Ascending aorta (tissue), 2 donors: ENCODE measurements at regions not wholly inside any gene's neighbourhood (a gene's known extent, or its start where the extent isn't known, plus 50 kb on each side); places are given as distances from the start of the nearest gene placed in this dataset.
"Not testable (repeated sequence)": the region's sequence is repeated elsewhere in the genome, so short reads cannot be mapped to it uniquely, and the experiment has no call there.

Experiments
- DNase-seq, 2 donors: peaks; one replicate each; pipeline ENCODE4 v3.0.0-alpha.2; 2019; ENCODE audit warnings: low spot score in 2 of 2
- H3K27ac ChIP-seq, 2 donors: fragments of 200-600 bp; sonication (generic); one replicate each; pipeline ENCODE4 v1.5.1; 2016 to 2017; ENCODE audit warnings: mild to moderate bottlenecking in 1 of 2
- H3K27me3 ChIP-seq: fragments of 200-600 bp; sonication (generic); one replicate; pipeline ENCODE4 v1.5.1; 2017
- H3K36me3 ChIP-seq, 2 donors: fragments of 200-600 bp; sonication (generic); one replicate each; pipeline ENCODE4 v1.5.1; 2016
- H3K4me1 ChIP-seq, 2 donors: fragments of 200-600 bp; sonication (generic); one replicate each; pipeline ENCODE4 v1.5.1; 2016 to 2017; ENCODE audit warnings: mild to moderate bottlenecking in 1 of 2
- H3K4me3 ChIP-seq, 2 donors: fragments of 200-600 bp; sonication (generic); one replicate each; pipeline ENCODE4 v1.5.1; 2016 to 2017; ENCODE audit warnings: mild to moderate bottlenecking in 1 of 2
- H3K9me3 ChIP-seq, 2 donors: fragments of 200-600 bp; sonication (generic); one replicate each; pipeline ENCODE4 v1.5.1; 2016
- CTCF ChIP-seq, 3 experiments: fragments of 200-600 bp in 2 of 3; fragments of 450-650 bp in 1 of 3; sonication (generic) in 2 of 3; IDR thresholded peaks; one replicate each; pipeline ENCODE4 v1.5.1; 2016 to 2019; ENCODE audit warnings: antibody characterized with exemption in 3 of 3, mild to moderate bottlenecking in 1 of 3, moderate library complexity in 1 of 3
- intact Hi-C: fragments of 100-400 bp; cut with DNase I; formaldehyde crosslinking; loops from one replicate; pipeline ENCODE4 v1.15.1; 2023

DNA sequence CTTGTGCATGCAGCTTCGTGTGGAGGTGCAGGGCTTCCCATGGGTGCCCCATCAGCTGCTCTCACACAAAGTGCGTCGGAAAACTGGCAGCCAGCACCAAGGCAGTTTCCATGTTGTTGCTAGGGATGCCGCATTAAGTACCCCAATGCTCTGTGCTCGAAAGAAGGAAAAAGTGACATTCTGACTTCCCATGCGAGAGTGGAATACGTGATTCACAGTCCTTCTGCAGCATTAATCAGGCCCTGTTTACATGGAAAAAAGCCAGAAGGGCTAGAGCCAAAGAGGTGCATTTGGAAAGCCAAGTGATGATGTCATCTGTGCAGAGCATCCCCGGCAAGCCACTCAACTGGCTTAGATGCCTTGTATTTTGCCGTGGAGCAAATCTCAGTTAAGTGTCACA, 258.3 kb downstream of the GATA3 start:
- no peak for DNase-seq
- Histone ChIP-seq H3K27me3 (no peaks in the 10 kb centered on the region), H3K27ac (no peak overlapping the region), H3K9me3 (no peaks in the 10 kb centered on the region), H3K36me3 (no peaks in the 10 kb centered on the region), H3K4me3 (no peak overlapping the region), H3K4me1 (no peaks in the 10 kb centered on the region)
- intact Hi-C loops: no loop called here
- no peak for TF ChIP-seq CTCF (IDR thresholded peaks at IDR 0.05)

DNA sequence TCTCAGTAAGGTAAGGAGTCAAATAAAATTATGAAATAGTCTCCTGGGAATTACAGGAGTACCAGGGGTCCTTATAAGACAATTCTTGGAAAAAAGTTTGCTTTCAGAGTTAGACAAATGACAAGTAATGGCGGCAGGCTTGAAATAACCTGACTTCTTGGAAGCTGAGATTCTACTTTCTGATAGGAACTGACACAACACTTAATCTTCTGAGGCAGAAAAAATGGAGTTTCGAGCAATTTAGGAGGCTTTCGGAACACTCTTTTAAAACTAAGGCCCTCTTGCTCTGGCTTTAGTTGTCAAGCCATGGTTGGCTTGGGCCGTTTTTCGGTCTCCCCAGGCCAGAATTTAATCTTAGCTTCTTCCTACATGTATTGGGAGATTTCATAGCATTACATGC, 260.0 kb downstream of the GATA3 start:
- H3K27ac ChIP-seq: no peak overlapping the region
- no peak for TF ChIP-seq CTCF (IDR thresholded peaks at IDR 0.05)
- no peaks in the 10 kb centered on the region for H3K9me3 ChIP-seq
- no peak for DNase-seq
- no peak overlapping the region for H3K4me3 ChIP-seq
- H3K4me1 ChIP-seq: no peaks in the 10 kb centered on the region
- intact Hi-C loops: no loop called here
- H3K27me3 ChIP-seq: no peaks in the 10 kb centered on the region
- no peaks in the 10 kb centered on the region for H3K36me3 ChIP-seq

GRCh38 chr10:8315619-8316021, 261.1 kb downstream of the GATA3 start:
- no peaks in the 10 kb centered on the region for H3K27me3 ChIP-seq
- intact Hi-C loops: no loop called here
- H3K9me3 ChIP-seq: no peaks in the 10 kb centered on the region
- no peaks in the 10 kb centered on the region for H3K4me1 ChIP-seq
- no peak for TF ChIP-seq CTCF (IDR thresholded peaks at IDR 0.05)
- H3K4me3 ChIP-seq: no peak overlapping the region
- H3K27ac ChIP-seq: no peak overlapping the region
- DNase-seq: no peak
- no peaks in the 10 kb centered on the region for H3K36me3 ChIP-seq

DNA sequence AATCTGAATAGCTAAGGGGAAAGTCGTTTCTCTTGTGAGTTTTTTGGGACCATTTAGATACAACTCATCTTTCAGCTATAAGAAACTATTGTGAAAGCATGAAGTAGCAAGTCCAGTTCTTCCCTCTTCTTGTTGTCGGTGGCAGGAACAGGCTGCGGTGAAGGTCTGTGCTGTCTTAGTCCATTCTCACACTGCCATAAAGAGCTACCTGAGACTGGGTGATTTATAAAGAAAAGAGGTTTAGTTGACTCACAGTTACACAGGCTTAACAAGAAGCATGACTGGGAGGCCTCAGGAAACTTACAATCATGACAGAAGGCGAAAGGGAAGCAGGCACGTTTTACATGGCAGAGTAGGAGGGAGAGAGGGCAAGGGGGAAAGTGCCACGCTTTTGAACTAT, 261.8 kb downstream of the GATA3 start:
- TF ChIP-seq CTCF (IDR thresholded peaks at IDR 0.05): no peak
- intact Hi-C loops: no loop called here

GRCh38 chr10:8318429-8318828, 263.9 kb downstream of the GATA3 start:
- H3K27me3 ChIP-seq, H3K4me3 ChIP-seq, intact Hi-C loops: not testable (repeated sequence)

More for the DNA sequence above, 261.8 kb downstream of the GATA3 start:
- Histone ChIP-seq H3K27ac (no peak overlapping the region), H3K4me1 (no peaks in the 10 kb centered on the region), H3K36me3 (no peaks in the 10 kb centered on the region), H3K27me3 (no peaks in the 10 kb centered on the region), H3K4me3 (no peak overlapping the region), H3K9me3 (no peaks in the 10 kb centered on the region)
- DNase-seq: no peak

GRCh38 chr10:8318956-8319355, 264.5 kb downstream of the GATA3 start:
- intact Hi-C loops: no loop called here
- DNase-seq: no peak

More at GRCh38 chr10:8318429-8318828, 263.9 kb downstream of the GATA3 start:
- not testable (repeated sequence) for DNase-seq, H3K9me3 ChIP-seq, H3K4me1 ChIP-seq, H3K36me3 ChIP-seq, H3K27ac ChIP-seq

More at GRCh38 chr10:8318956-8319355, 264.5 kb downstream of the GATA3 start:
- no peak for TF ChIP-seq CTCF (IDR thresholded peaks at IDR 0.05)
- no peak overlapping the region for H3K27ac ChIP-seq
- no peaks in the 10 kb centered on the region for H3K36me3 ChIP-seq
- no peaks in the 10 kb centered on the region for H3K9me3 ChIP-seq
- no peak overlapping the region for H3K4me3 ChIP-seq
- no peaks in the 10 kb centered on the region for H3K4me1 ChIP-seq
- no peaks in the 10 kb centered on the region for H3K27me3 ChIP-seq
